ENCODE measurements at regions not wholly inside any gene's neighbourhood (a gene's known extent, or its start where the extent isn't known, plus 50 kb on each side); places are given as distances from the start of the nearest gene placed in this dataset.

DNA sequence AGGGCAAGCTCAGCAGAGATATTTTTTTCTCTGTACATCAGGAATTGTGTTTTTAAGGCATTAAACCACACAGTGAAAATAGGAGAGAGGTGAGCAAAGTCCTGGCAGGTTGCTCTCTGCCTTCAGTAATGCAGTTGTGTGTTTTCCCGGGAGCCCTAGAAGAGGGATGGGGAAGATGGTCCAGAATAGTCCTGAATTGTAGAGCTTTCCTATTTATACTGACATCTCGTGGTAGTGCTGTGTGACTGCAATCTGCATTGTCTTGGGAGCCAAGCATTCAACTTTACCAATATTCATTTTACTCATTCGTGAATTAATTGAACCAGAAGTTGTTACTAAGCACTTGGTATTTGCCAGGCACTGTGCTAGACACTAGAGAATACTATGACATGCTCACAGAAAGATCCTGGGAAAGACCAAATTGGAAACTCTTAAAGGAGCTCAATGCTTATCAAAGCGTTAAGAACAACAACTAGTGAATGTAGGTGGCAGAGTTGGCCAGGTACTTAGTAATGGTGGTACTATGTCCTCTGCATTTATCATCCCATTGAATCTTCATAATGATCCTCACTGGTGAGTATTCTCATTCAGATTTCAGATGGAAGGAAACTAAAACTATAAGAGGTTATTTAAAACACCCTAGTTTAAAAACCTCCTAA, 214.6 kb downstream of the TRIB2 start:
- no peak for DNase-seq

DNA sequence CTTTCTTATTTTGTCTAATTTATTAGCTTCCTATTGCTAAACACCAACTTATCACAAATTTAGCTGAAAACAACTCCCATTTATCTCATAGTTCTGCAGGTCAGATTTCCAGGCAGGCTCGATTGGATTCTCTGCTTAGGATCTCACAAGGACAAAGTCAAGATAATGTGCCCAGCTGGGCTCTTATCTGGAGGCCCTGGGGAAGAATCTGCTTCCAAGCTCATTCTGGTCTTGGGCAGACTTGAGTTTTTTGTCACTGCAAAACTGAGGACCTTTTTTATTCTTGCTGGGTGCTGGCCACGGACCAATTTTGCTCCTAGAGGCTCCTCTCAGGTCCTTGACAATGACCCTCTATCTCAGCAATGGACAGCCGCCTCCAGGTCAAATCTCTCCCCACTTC, 215.5 kb downstream of the TRIB2 start:
- no peak for DNase-seq

DNA sequence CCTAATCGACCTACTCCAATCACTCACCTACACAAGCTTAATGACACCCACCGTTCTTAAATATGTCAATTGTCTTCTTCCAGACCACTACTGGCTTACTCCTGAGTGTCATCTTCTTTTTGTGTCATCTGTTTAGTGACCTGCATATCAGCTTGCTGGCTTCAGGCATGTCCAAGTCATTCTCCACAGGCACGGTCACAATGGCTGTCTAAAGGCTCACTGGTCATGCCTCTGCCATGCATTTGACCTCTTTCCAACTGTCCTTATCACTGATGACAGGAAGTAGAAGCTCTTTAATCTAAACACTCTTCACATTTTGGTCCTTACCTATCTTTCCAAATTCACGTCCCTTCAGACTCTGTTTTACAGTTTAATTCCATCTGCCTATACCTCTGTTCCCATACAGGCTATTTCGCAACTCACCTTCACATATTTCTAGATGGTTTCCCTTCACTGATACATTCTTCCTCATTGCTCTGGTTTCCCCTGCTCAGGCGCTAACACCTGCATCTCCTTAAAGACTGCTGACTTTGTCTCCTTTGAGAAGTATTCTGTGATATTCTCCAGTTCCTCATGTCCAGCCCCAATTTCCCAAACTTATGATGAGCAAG, 217.5 kb downstream of the TRIB2 start:
- no peak for DNase-seq

DNA sequence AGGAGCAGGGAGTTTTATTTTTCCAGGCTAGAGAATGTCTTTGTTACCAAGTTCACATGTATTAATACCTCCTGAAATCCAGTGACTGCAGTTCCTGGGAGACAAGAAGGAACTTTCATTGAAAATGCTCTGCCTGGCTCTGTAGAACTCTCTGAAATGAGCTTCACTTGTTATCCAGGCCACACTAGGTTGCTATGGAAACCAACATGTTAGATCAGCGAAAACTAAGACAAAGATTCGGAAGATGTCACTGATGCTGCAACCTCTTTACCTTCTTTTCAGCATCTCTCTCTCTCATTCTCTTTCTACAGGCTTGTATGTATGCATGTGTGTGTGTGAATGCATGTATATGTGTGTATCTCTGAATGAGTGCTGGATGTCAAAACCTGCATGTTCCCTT, 218.5 kb downstream of the TRIB2 start:
- DNase-seq = no peak

DNA sequence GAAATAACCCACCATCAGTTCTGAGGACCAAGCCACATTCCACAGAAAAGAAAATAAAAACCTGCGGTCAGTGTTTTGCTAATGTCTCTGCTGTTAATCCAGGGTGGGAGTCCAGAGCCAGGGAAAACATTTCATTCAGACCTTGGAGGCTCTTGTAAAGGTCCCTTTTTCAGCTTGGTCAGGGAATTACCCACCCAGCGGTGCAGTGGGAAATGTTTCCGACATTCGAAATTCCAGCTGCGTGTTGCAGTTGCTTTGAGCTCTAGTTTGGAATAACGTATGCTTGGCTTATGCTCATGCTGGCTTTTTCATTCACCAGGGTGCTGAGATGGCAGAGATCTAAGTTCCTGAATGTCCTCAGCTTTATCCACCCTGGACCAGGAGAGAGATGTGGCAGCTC, 219.1 kb downstream of the TRIB2 start:
- DNase-seq = no peak

DNA sequence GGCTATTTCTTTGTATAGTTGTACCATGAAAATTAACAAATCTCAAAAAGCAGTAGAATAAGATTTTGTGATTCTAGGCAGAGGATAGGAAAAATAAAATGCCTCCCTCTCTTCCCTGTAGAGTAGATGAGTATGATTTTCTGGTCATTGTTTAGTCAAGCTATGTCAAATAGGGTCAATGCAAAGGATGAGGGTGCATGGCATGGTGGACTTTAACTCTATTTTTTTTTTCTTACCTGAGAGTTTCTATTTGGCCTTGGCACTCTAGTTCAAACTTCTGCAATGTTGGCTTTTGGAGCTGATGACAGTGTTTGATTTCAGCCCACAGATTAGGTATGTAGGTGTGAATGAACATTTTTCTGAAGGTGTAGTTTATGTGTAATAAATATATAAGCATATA, 224.5 kb downstream of the TRIB2 start:
- no peak for DNase-seq

DNA sequence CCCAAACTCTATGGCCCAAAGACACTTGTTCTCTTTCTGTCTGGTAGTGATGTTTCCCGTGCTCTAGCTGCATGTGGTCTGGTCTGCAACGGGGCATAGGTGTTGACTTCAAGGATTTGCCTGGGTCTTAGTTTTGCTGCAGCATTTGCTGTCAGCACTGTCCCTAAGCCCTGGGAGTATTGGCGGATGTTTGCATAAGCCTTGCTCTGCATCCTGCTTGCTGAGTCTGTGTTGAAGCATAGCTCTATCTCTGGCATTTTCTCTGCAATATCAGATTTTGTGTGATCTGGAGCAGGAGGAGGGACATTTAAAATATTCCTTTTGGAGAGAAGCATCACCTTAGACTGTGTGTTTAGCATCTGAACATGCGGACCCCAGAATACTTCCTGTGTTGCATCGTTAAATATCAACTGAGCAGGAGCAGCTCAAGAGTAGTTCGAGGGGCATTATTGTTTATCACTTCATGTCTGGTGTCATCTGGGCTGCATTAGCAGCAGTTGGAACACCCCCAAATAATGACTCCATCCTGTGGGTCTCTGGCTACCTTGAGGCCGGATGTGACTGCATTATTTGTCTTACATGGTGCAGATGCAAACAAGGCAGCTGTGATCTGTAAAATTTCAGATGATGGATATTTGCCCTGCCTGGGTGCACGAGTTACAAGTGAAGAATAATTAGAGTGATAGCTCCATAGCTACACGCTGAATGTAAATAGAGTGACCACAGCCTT, 231.7 kb downstream of the TRIB2 start:
- DNase-seq = no peak

DNA sequence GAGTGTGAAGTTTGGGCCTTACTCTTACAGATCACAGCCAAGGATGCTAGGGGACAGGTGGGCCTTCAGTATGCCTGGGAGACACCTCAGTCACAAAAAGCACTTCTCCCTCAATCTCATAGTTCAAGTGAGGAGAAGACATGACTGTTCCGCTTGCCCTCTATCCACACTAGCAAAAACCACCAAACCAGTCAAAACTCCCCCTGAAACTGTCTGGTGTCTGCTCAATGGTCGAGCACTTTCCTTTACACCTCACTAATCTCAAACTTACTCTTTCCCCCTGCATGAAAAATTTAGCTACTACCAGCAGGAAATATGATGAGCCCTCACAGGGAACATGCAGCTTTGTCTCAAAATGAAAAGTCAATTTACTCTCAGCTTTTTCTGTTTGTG, 232.2 kb downstream of the TRIB2 start:
- no peak for DNase-seq

DNA sequence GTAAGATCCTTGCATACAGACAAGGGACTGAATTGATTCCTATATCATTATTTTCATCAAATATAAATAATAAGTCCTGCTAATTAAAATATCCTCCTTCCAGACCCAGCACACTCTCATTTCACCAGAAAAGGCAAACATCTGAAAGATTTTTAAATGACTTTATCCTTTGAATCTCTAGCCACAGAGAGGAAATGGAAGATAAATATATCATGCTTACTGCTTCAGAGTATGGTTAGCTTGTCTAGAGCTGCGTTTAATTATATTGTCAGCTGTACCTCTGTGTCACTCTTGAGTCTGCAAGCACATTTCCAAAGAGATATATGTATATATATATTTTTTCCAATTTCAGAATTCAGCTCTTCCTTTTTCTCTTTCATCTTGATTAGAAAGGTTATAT, 232.7 kb downstream of the TRIB2 start:
- DNase-seq = no peak

DNA sequence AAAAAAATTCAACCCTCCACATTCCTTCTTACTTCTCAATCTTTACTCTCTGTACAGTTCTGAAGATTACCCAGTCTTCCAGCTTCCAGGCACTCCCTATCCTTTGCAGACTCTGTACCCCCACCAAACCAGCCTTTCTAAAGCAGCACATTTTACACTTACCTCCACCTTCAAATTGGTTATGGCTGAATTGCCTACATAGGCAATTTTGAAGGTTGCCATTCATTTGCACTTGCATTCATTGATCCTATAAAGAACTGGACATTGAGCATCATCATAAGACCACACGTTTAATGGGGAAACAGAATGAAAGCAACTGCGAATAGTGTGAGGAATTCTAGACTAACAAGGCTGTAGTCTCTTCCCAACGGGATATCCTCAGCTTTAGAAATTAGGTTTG, 233.4 kb downstream of the TRIB2 start:
- no peak for DNase-seq

DNA sequence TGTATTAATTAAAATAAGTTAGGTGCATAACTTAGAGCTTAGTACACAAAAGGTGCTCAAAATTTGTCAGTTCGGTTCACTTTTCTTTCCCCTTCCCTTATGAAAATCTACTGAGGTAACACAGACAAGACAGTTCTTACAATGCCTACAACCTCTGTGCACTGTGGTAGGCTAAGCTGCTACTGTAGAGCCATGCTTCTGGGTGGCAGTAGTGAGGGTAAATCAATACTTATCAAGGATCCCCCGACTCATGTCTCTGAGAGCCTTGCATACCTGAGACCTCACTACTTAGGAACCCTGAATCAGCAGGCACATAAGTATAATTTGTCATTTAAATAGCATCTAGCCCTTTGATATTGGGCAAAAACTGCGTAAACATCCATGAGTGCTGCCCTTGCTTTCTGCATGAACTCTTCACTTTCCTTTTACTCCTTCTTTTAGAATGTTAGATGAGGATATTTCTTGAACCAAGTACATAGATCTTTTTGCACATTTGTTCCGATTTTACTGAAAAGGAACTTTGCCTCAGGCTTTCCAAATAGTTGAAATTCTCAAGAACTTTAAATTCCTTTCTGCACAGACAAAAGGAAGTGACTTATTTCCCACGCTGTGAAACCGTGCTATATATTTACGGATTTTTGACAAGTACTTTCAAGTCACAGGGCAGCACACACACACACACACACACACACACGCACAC, 234.4 kb downstream of the TRIB2 start:
- no peak for DNase-seq

DNA sequence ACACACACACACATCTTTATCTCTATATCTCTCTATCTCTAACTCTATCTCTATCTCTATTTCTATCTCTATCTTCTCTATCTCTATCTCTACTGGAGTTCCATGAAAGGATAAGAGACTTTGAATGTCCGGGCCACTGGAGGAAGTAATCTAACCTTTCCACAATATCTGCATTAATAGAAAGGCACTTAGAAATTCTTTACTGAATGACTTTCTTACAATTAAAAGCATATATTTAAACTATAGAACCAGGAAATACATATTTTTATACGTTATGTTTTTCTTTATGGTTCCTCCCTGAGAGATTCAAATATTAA, 234.9 kb downstream of the TRIB2 start:
- DNase-seq = no peak

DNA sequence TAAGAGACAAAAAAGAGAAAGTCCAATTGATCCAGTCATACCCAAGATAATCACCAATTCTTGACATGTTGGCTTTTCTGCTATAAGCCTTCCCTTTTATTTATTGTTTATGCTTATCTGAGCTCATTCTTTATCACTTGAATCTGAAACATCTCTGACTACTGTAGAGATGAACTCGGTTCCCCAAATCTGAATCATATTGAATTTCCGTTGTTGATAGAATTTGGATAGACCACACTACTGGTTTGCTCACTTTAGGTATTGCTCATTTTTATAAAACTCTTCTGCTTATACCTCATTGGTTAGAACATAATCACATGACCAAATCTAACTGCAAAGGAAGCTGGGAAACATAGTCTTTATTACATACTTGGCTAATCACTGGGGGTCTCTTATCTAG, 236.9 kb downstream of the TRIB2 start:
- no peak for DNase-seq

DNA sequence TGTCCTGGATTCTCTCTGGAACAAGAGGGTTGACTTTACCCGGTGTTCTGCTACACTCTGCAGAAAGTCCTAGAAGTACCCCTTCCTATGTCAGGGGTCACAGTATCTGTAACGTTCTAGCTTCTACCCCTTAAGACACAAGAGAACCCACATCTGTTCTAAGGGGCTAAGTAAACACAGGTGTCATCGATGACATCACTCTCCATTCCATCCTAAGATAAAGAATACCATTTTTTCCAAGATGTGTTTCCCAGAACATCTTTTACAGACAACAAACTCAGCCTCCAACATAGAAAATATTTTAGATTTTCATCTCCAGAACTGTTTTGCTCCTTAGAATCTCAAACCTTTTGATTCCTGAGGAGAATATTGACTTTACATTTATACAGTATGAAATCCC, 239.1 kb downstream of the TRIB2 start:
- no peak for DNase-seq

DNA sequence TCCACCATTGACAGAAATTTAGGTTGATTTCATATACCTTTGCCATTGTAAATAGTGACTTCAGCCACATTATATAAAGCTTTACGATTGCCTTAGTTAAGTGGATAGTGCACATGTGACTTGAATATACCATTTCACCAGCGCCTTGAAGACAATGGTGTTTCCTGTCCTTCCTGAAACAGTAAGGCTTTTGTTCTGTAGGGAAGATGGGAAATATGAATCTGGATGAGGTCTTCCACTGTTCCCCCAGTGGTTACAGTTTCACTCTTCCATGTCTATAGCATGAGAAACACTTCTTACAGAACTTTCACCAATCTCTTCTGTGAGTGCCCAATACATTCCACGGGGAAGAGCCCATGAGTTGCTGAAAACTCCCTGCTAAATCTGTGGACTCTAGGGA, 240.5 kb downstream of the TRIB2 start:
- DNase-seq = no peak

DNA sequence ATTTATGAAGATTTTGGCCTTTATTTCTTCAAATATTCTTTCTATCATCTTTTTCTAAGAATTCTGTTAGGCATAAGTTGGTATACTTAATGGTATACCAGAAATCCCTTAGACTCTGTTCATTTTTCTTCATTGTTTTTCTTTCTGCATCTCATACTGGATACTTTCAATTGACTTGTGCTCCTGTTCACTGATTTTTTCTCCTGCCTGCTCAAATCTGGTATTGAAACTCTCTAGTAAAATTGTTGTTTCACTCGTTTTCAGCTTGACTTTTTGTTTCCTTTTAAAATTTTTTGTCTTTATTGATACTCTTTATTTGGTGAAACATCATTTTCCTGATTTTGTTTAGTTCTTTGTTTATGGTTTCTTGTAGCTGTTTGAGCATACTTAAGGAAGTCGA, 243.2 kb downstream of the TRIB2 start:
- DNase-seq = no peak

DNA sequence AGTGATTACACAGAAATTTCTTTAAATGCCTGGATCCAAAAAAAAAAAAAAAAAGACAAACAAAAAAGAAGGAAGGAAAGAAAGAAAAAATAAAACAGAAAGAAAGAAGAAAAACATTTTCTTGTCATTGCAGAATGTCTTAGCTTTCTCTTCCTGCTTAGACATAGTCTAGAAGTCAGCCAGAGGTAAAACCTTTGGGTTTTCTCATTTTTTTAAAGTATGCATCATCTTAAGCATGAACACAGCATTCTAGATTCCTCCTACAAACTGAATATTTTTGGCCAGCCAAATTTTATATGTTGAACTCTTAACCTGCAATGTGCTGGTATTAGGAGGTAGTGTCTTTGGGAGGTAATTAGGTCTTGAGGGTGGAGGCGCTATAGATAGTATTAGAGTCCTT, 243.9 kb downstream of the TRIB2 start:
- no peak for DNase-seq

DNA sequence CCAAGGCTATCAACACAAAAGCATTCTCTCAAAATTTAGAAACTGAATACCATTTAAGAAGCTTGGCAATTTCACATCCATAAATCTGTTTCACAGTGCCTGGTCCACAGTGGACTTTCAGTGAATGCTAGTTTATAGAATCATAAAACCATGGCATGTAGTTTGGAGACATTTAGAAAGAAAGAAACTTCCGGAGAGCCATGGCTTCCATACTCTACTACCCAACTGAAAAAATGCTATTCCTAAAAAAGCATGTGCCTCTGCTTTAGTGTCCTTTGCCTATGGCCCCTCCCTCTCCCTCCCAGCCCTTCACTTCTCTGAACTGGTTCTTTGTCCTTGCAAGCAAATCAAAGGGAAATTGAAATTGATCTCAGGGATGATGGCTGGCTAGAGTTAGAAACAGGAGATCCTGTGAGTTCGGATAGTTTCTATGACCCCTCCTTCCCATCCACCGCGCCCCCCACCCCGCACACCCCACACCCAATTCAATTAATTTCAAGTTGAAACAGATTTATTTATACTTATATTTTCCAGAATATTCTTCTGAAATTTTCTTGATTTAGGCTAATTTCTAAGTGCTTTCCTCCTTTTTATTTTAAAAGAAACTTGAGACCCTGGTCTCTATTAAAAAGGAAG, 248.3 kb downstream of the TRIB2 start:
- DNase-seq = no peak

DNA sequence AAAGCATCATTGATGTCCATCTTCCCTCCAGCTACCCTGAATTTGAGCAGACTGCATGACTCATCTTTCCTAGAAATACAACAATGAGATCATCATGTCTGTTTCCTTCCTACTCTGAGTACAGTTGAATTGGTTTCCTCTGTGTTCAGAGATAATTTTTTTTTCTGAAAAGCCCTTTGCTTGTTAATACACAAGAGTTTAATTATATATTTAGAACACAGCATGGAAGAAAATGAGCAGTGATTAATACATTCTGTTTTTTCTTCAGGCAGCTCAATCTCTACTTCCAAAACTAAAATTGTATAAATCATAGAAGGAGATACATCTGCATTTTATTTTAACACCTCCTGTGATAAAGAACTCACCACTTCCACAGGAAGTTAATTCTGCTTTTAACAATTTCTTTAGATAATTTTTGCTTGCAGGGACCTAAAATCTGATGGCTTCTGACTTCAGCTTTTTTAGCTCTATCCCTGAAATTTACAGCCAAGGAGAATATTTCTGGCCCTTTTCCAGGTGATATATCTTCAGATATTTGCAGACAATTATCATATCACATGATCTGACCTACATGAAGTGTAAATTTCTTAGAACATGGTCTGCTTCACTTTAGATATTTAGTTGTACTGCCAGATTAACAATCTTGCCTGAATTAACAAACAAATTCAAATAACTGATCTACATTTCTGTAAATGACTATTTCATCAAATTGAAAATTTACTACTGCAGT, 249.0 kb downstream of the TRIB2 start:
- no peak for DNase-seq

DNA sequence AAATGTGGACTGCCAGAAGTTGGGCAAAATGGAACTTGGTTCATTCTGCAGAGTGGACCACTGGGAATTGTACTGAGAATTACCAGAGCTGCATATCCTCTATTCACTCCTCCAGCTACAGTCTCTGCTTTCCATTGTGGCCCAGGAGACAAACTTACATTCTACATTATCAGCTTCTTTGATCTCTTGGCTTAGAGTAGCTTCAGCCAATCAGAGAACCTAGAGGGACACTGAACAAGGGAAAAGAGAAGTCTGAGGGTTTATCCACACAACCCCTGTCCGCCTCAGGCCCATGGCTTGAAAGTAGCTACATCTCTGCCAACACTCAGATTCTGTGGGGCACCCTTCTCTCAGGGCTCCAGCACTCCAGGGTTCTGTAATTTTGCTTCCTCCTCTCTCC, 251.1 kb downstream of the TRIB2 start:
- DNase-seq = no peak

DNA sequence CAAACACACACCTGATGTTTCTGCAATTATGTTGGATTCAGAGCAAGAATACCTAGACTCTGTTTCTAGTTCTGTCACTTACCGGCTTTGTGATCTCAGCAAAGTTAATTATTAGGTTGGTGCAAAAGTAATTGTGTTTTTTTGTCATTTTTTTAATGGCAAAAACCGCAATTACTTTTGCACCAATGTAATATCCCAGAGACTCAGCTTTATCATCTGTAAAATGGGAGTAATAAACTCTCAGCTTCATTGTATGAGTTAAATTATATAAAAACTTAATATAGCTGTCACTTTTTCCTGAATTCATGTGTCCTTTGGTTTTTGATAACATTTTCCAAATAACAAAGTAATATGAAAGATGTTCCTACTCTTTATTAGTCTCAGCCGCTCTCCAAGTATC, 251.7 kb downstream of the TRIB2 start:
- no peak for DNase-seq

DNA sequence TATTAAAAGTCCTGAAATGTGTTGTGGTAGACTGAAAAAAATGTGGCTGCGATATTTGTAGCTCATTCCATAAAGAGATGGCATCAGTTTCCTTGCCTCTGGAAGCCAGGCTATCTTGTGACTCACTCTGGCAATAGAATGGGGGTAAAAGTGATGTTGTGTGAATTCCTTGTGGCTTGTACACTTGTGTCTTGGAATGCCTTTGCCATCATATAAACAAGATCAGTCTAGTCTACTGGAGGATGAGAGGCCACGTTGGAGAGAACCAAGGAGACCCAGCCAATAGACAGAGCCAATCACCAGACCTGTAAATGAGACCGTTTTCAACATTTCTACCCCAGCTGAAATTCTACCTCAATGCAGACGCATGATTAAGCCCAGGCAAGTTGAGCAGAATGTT, 254.1 kb downstream of the TRIB2 start:
- DNase-seq = no peak

Data from right kidney (tissue), 1 donor.